HepG2 (cell line): ENCODE measurements at regions not wholly inside any gene's neighbourhood (a gene's known extent, or its start where the extent isn't known, plus 50 kb on each side); places are given as distances from the start of the nearest gene placed in this dataset.

ENCODE experiments used
- ATAC-seq: fragments of 200-7000 bp; cut with Tn5 transposase; 3 replicates; pipeline ENCODE4 v1.9.1; 2020; ENCODE audit warnings: mild to moderate bottlenecking, moderate library complexity
- BruUV-seq: library from RNA; stranded (reverse); fragments of 400-500 nt; replicated peaks from 2 replicates; lab custom pipeline; 2021; lab: Mats Ljungman, UMichigan
- CTCF ChIA-PET: fragments of 300-600 bp; formaldehyde crosslinking; extraction: SDS; loops from one replicate; lab custom pipeline; 2021; ENCODE audit warnings: low total read pairs, inconsistent platforms, low intra/inter-chr PET ratio; lab: Yijun Ruan, JAX
- POLR2A ChIA-PET: fragments of 350-600 bp; sonication (Branson Sonifier 250); formaldehyde crosslinking; loops from one replicate; lab custom pipeline; 2020; ENCODE audit warnings: antibody characterized with exemption, inconsistent platforms; lab: Yijun Ruan, JAX
- DNase-seq: peaks from one replicate; pipeline ENCODE4 v3.0.0-alpha.2; 2015; ENCODE audit warnings: low spot score
- FAIRE-seq: peaks from 3 replicates; lab custom pipeline; 2011; peaks lifted over from hg19 to GRCh38; lab: Jason Lieb, UNC
- H2AFZ ChIP-seq: one replicate; pipeline ENCODE4 v1.6.1; 2011; ENCODE audit warnings: low read length, inconsistent platforms
- H3K27ac ChIP-seq: fragments of 300-600 bp; 3 replicates; pipeline ENCODE4 v1.8.0; 2011; ENCODE audit warnings: mixed run types, mild to moderate bottlenecking, mixed read lengths, low read length, inconsistent platforms; ENCODE audit not compliant: insufficient read depth; ENCODE audit errors: extremely low read length
- H3K27me3 ChIP-seq, 2 experiments: fragments of 200-600 bp in 1 of 2; 2 replicates in 1 of 2; 3 replicates in 1 of 2; pipeline versions ENCODE4 v1.6.0 to v1.8.0; 2011; ENCODE audit warnings: low read length in 2 of 2, mild to moderate bottlenecking in 2 of 2, moderate library complexity in 2 of 2, inconsistent platforms in 1 of 2; ENCODE audit not compliant: insufficient read depth in 2 of 2, control insufficient read depth in 1 of 2
- H3K36me3 ChIP-seq, 2 experiments: fragments of 200-600 bp in 1 of 2; replicated peaks in 1 of 2; 2 replicates in 1 of 2; 3 replicates in 1 of 2; pipeline versions ENCODE4 v1.5.1 to v1.8.0; 2011; ENCODE audit warnings: low read length in 2 of 2, inconsistent platforms in 1 of 2; ENCODE audit not compliant: insufficient read depth in 2 of 2, control insufficient read depth in 1 of 2
- H3K4me1 ChIP-seq: 2 replicates; pipeline ENCODE4 v1.5.1; 2012; ENCODE audit warnings: low read length, inconsistent platforms; ENCODE audit not compliant: insufficient read depth
- H3K4me2 ChIP-seq: 2 replicates; pipeline ENCODE4 v1.6.0; 2011; ENCODE audit warnings: low read depth, low read length, inconsistent platforms
- H3K4me3 ChIP-seq, 3 experiments: fragments of 200-600 bp in 1 of 3; sonication (generic), shearing (Covaris generic) in 1 of 3; replicated peaks in 1 of 3; 2 replicates each; pipeline ENCODE4 v1.5.1; 2011 to 2016; ENCODE audit warnings: low read length in 3 of 3, inconsistent platforms in 2 of 3, low read depth in 2 of 3, mild to moderate bottlenecking in 2 of 3, control low read depth in 1 of 3, mixed read lengths in 1 of 3; ENCODE audit not compliant: insufficient read depth in 1 of 3
- H3K79me2 ChIP-seq: one replicate; pipeline ENCODE4 v1.6.1; 2011; ENCODE audit warnings: low read length, inconsistent platforms; ENCODE audit not compliant: insufficient read depth
- H3K9ac ChIP-seq: 2 replicates; pipeline ENCODE4 v1.6.0; 2011; ENCODE audit warnings: mild to moderate bottlenecking, low read depth, low read length, inconsistent platforms; ENCODE audit not compliant: insufficient read depth
- H3K9me3 ChIP-seq: 2 replicates; pipeline ENCODE4 v1.5.1; 2012; ENCODE audit warnings: mild to moderate bottlenecking, low read length
- H4K20me1 ChIP-seq: 2 replicates; pipeline ENCODE4 v1.6.0; 2011; ENCODE audit warnings: inconsistent platforms, mild to moderate bottlenecking, low read length, moderate library complexity; ENCODE audit not compliant: insufficient read depth
- CBX1 ChIP-seq: IDR thresholded peaks from one replicate; pipeline ENCODE4 v1.6.1; 2016; ENCODE audit warnings: antibody characterized with exemption, low read depth
- DBP ChIP-seq: sonication (generic); formaldehyde crosslinking; IDR thresholded peaks from 2 replicates; pipeline ENCODE4 v1.4.0; 2020; ENCODE audit warnings: missing genetic modification reagents; ENCODE audit errors: not compliant biosample characterization
- NFE2 ChIP-seq: sonication (generic); formaldehyde crosslinking; IDR thresholded peaks from 2 replicates; pipeline ENCODE4 v1.4.0; 2020; ENCODE audit warnings: missing genetic modification reagents
- REPIN1 ChIP-seq: sonication (generic); formaldehyde crosslinking; IDR thresholded peaks from 2 replicates; pipeline ENCODE4 v1.8.0; 2022; ENCODE audit warnings: missing genetic modification reagents, low read depth, mild to moderate bottlenecking, borderline replicate concordance
- SMAD3 ChIP-seq: sonication (generic); formaldehyde crosslinking; IDR thresholded peaks from 2 replicates; pipeline ENCODE4 v1.4.0; 2020; ENCODE audit warnings: missing genetic modification reagents
- STAT6 ChIP-seq: sonication (generic); formaldehyde crosslinking; IDR thresholded peaks from 2 replicates; pipeline ENCODE4 v1.4.0; 2020; ENCODE audit warnings: missing genetic modification reagents, mild to moderate bottlenecking, borderline replicate concordance
- ZBTB14 ChIP-seq: sonication (generic); formaldehyde crosslinking; IDR thresholded peaks from 2 replicates; pipeline ENCODE4 v1.4.0; 2020; ENCODE audit warnings: missing genetic modification reagents
- ZBTB25 ChIP-seq: IDR thresholded peaks from 2 replicates; pipeline ENCODE4 v1.6.1; 2018; ENCODE audit warnings: missing genetic modification reagents
- ZNF337 ChIP-seq: sonication (generic); formaldehyde crosslinking; IDR thresholded peaks from 2 replicates; pipeline ENCODE4 v1.5.1; 2020; ENCODE audit warnings: missing genetic modification reagents, low read depth, mild to moderate bottlenecking, borderline replicate concordance
- ZNF691 ChIP-seq: sonication (generic); formaldehyde crosslinking; IDR thresholded peaks from 2 replicates; pipeline ENCODE4 v1.4.0; 2020; ENCODE audit warnings: missing genetic modification reagents, low read depth, mild to moderate bottlenecking, borderline replicate concordance
- ZNF773 ChIP-seq: sonication (generic); formaldehyde crosslinking; IDR thresholded peaks from 2 replicates; pipeline ENCODE4 v1.4.0; 2020; ENCODE audit warnings: missing genetic modification reagents, borderline replicate concordance
- ZNF780A ChIP-seq: sonication (generic); formaldehyde crosslinking; IDR thresholded peaks from 2 replicates; pipeline ENCODE4 v1.8.0; 2022; ENCODE audit warnings: mild to moderate bottlenecking, missing genetic modification reagents, moderate library complexity
- ZSCAN22 ChIP-seq: sonication (generic); formaldehyde crosslinking; IDR thresholded peaks from 2 replicates; pipeline ENCODE4 v1.4.0; 2020; ENCODE audit warnings: mild to moderate bottlenecking, missing genetic modification reagents
- WGBS: methylation state at CpG from one replicate; pipeline ENCODE4 v1.1.6; 2017; ENCODE audit warnings: low lambda C conversion rate; 5-methylcytosine and 5-hydroxymethylcytosine counted together
- in situ Hi-C: cut with HindIII; loops from 2 replicates; pipeline ENCODE4 v1.10.0; 2017; ENCODE audit warnings: low pct_unique_long_range_greater_than_20kb; ENCODE audit not compliant: extremely low pct_ligation_motif_present
- intact Hi-C: fragments of 100-400 bp; cut with micrococcal nuclease; formaldehyde crosslinking; loops from one replicate; pipeline ENCODE4 v1.10.0; 2022; ENCODE audit not compliant: unreplicated experiment
- TF ChIP-seq, protein P1 (sequence below): sonication (generic); formaldehyde crosslinking; IDR thresholded peaks from 2 replicates; pipeline ENCODE4 v1.4.0; 2020; ENCODE audit warnings: missing genetic modification reagents, borderline replicate concordance

DNA sequence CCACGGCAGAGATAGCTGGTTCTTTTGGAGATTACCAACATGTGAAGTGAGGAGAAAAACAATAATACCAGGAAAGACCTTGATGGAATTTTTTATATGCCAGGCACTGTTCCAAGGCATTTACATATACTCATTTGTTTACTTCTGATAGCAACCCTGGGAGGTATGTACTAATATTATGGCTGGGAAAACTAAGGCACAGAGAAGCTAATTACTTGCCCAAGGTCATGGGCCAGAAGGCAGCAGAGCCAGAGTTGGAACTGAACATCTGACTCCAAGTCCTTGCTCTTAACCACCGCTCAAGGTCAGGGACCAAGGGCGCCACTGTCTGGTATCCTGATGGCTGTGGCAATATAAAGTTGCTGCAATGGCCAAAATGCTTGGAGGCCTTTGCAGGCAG is 97.0 kb upstream of the KCNG1 start:
- H4K20me1 ChIP-seq, result no peaks in the 10 kb centered on the region
- no peaks in the 10 kb centered on the region for H3K4me1 ChIP-seq
- BruUV-seq, result no TSS peak
- intact Hi-C loops, result no loop called here
- 19% methylated on average over 3 of the region's 3 CpGs for WGBS
- H3K27ac ChIP-seq, result no peak overlapping the region
- DNase-seq (no peak), FAIRE-seq (no peak), ATAC-seq (no peak)
- H3K79me2 ChIP-seq, result no peaks in the 10 kb centered on the region
- no peak overlapping the region for H3K4me2 ChIP-seq
- no peaks in the 10 kb centered on the region for H3K36me3 ChIP-seq
- no peak overlapping the region for H3K9ac ChIP-seq
- POLR2A ChIA-PET, result no interaction called here
- no peak overlapping the region for H3K4me3 ChIP-seq
- H3K27me3 ChIP-seq, result peaks cover 5 to 39% of the 10 kb centered on the region in 2 experiments
- no peaks in the 10 kb centered on the region for H3K9me3 ChIP-seq
- CTCF ChIA-PET, result no interaction called here
- in situ Hi-C loops, result no loop called here
- no peak overlapping the region for H2AFZ ChIP-seq
- TF ChIP-seq CBX1, result no peak
- no peak for TF ChIP-seq ZNF773 (CRISPR knock-in tag)
- TF ChIP-seq REPIN1 (CRISPR knock-in tag), result no peak
- TF ChIP-seq STAT6 (CRISPR knock-in tag), result no peak
- TF ChIP-seq ZNF780A, result no peak
- TF ChIP-seq DBP (CRISPR knock-in tag), result no peak
- TF ChIP-seq, protein P1, sequence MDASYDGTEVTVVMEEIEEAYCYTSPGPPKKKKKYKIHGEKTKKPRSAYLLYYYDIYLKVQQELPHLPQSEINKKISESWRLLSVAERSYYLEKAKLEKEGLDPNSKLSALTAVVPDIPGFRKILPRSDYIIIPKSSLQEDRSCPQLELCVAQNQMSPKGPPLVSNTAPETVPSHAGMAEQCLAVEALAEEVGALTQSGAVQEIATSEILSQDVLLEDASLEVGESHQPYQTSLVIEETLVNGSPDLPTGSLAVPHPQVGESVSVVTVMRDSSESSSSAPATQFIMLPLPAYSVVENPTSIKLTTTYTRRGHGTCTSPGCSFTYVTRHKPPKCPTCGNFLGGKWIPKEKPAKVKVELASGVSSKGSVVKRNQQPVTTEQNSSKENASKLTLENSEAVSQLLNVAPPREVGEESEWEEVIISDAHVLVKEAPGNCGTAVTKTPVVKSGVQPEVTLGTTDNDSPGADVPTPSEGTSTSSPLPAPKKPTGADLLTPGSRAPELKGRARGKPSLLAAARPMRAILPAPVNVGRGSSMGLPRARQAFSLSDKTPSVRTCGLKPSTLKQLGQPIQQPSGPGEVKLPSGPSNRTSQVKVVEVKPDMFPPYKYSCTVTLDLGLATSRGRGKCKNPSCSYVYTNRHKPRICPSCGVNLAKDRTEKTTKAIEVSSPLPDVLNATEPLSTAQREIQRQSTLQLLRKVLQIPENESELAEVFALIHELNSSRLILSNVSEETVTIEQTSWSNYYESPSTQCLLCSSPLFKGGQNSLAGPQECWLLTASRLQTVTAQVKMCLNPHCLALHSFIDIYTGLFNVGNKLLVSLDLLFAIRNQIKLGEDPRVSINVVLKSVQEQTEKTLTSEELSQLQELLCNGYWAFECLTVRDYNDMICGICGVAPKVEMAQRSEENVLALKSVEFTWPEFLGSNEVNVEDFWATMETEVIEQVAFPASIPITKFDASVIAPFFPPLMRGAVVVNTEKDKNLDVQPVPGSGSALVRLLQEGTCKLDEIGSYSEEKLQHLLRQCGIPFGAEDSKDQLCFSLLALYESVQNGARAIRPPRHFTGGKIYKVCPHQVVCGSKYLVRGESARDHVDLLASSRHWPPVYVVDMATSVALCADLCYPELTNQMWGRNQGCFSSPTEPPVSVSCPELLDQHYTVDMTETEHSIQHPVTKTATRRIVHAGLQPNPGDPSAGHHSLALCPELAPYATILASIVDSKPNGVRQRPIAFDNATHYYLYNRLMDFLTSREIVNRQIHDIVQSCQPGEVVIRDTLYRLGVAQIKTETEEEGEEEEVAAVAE (CRISPR knock-in tag), result no peak
- no peak for TF ChIP-seq ZNF691 (CRISPR knock-in tag)
- TF ChIP-seq SMAD3 (CRISPR knock-in tag), result no peak
- no peak for TF ChIP-seq NFE2 (CRISPR knock-in tag)
- TF ChIP-seq ZSCAN22, result no peak
- no peak for TF ChIP-seq ZBTB14 (CRISPR knock-in tag)
- TF ChIP-seq ZBTB25 (CRISPR knock-in tag), result no peak
- TF ChIP-seq ZNF337 (CRISPR knock-in tag), result no peak
